ENCODE measurements at regions not wholly inside any gene's neighbourhood (a gene's known extent, or its start where the extent isn't known, plus 50 kb on each side); places are given as distances from the start of the nearest gene placed in this dataset.

GRCh38 chr13:90403330-90404082, 944.0 kb upstream of the MIR17HG start:
- no peak for DNase-seq (ENCODE audit: low spot score)

DNA sequence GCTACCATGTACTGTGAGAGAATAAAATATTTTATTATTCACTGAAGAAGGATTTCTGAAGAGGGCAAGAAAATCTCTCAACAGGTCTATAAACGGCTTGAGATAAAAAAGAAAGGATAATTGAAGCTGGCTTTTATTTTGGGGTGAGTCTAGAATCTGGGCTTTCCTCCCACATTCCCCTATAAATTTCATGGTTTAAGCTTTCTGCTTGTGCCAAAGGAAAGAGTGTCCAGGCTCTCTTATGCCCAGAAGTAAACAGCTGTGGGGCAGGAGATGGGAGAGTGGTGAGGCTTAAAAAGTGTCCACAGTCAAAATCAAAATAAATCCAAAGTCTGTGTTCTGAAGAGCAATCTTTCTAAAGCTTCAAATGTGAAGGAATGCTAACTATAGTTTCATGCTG, 942.2 kb upstream of the MIR17HG start:
- no peak for DNase-seq (ENCODE audit: low spot score)

DNA sequence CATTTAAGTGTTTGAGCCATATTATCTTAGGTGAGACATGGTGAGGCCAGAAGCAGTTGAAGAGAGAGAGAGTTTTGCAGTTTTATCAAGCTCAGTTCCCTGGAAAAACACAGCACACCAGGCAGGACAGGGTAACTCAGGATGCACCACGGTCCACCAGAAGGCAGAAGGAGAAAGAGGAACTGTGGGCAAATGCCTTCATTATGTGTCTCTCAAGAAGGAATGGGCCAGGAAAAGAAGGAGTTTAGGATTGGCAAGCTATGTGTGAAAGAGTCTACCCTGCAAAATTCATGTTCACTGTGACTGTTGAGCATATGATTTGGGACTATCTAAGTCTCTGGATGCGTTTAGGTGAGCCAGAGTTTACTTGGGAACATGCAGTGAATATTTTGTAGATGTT, 934.5 kb upstream of the MIR17HG start:
- no peak for DNase-seq (ENCODE audit: low spot score)

GRCh38 chr13:90413548-90413947, 933.9 kb upstream of the MIR17HG start:
- no peak for DNase-seq (ENCODE audit: low spot score)

DNA sequence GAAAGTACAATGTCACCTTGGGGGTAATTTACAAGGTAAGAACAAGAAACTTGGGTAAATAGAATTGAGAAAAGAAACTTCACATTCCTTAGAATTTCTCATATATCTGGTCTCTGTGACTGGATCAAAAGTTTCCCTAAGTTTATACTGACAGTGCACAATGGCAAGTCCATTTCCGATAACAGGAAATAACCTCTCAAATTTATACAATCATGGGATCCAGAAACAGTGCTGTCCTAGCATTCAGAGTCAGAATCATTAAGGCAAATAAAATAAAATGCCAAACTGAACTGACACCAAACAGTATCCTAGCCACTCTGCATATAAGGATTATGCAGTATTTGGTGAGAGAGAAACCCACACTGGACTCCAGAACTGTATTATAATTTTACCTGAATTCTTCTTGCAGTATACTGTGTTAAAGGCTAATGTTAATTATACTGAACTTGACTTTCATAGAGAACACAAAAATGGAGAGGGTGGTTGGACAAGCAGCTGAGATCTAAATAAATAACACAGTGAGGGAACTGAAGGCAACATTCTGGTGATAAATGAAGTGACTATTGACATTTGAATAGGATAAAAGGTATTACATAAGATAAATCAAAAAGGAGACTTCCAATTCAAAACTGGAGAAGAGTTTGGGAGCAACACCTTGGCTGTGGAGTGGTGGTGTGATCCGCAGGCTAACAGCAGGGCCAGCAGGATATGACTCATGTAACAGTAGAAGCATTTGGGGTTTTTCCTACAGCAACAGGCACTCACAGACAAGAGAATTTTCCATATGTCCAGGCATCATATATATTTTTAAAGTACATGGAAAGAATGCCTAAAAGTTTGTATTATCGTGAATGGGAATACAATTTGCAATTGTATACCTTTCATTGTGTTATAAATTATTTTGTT, 932.5 kb upstream of the MIR17HG start:
- no peak for DNase-seq (ENCODE audit: low spot score)

DNA sequence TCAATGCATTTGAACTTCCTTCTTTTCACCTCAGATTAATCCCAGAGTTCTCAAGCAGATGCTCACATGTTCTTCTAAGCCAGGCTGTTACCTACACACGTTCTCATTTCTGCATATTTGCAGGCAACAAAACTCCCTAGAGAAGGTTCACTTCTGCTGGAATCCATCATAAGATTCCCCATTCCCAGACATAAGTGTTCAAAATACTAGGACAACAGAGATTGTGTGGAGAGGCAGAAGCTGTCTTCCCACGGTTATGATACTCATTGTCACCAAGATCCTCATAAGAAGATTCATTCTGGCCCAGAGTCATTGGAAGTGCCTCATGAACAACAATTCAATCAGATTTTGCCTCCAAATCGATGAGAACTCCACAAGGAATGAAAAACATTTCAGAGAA, 931.6 kb upstream of the MIR17HG start:
- no peak for DNase-seq (ENCODE audit: low spot score)

DNA sequence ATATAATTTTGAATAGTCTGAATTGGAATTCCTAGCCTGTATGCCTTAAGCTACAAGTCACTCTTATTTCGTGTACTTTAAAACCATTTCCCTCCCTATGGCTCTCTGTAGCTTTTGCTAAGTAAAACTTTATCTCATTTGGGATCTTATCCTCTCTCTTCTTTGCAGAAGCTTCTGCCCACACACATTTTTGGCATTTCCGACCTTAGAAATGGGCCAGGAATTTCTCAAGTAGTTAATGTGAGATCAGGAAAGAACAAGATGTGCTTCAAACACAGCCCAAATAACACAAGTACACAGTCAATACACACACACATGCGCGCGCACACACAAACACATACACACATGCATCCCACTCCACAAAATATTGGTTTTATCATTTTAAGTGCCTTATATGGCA, 931.0 kb upstream of the MIR17HG start:
- DNase-seq (ENCODE audit: low spot score), result no peak

DNA sequence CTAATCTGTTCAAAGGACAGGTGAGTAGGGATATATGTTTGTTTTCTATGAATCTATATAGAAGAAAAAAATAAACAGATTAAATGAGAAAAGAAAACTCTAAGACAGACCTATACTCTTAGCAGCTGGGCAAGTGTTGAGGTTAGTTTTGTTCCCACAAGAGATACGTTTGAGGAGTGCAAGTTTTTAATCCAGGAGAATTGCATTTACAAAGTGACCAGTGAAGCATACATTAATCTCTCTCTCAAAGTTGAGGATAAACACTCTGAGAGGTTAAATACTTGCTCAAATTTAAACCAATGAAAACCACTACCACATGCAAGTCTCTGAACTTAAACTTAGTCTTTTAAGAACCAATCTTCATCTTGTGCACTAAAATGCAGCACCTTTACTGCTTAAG, 930.5 kb upstream of the MIR17HG start:
- DNase-seq (ENCODE audit: low spot score), result no peak

GRCh38 chr13:90420683-90421082, 926.8 kb upstream of the MIR17HG start:
- DNase-seq (ENCODE audit: low spot score), result no peak

DNA sequence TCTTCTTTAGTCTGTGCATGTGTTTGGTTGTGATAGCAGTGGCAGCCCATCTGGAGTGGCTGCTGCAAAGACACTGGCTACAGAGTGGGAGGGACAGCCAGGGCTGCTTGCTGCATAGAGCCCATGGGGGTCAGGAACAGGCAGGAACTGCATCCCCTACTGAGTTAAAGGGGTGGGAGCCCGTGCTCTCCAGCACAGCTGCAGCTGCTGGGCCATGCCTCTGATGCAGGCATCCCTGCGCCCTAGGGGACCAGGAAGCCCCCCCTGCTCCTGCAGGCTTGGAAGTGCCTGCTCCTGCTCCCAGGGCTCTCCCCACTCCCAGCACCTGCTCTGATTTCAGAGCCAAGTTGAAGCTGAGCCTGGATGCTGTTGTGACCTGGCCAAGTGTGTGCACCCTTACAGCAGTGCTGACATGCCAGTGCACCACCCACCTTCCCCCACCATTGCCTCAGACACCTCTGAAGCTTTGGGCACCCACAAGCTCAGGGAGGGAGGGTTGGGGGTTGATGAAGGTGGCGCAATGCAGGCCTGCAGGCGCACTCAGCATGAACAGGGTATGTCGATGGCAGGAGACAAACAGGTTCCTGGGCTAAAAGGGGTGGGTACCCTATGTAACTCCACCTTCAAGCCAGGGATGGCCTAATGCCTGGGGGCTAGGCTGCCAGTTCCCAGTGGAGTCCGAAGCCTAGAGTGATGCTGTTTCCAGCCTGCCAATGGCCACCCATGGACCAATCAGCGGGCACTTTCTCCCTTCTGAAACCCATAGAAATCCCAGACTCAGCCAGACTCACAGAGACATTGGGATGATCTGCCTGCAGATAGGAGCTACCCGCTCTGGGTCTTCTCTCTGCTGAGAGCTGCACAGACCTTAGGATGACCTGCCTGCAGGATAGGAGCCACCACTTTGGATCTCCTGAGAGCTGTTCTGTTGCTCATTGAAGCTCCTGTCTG, 919.9 kb upstream of the MIR17HG start:
- no peak for DNase-seq (ENCODE audit: low spot score)

GRCh38 chr13:90428522-90429210, 918.8 kb upstream of the MIR17HG start:
- DNase-seq (ENCODE audit: low spot score), result no peak

DNA sequence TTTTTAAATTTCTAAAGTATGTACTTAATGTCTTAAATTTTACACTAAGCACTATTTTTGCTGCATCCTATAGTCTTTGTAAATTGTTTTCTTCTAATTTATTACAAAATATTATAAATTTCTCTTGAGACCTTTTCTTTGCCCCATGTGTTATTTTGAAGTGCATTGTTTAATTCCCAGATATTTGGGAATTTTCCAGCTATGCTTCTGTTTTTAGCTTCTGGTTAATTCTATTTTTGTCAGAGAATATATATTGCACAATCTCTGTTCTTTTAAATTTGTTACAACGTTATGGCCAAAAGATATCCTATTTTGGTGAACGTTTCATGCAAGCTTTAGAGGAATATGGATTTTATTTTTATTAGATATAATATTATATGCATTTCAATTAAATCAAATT, 917.4 kb upstream of the MIR17HG start:
- DNase-seq (ENCODE audit: low spot score), result no peak

DNA sequence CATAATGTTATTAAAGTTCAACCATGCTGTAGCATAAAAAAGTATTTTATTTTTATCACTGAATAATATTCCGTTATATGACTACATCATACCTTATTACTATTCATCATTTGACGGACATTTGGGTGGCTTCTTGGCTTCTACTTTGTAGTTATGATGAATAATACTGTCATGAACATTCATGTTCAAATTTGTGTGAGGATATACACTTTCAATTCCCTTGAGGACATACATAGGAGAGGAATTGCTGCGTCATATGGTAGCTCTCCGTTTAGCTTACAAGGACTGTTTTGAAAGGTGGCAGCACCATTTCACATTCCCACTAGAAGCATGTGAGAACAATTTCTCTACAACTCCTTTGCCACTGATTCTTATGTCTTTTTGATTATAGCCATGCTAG, 910.8 kb upstream of the MIR17HG start:
- DNase-seq (ENCODE audit: low spot score), result no peak

DNA sequence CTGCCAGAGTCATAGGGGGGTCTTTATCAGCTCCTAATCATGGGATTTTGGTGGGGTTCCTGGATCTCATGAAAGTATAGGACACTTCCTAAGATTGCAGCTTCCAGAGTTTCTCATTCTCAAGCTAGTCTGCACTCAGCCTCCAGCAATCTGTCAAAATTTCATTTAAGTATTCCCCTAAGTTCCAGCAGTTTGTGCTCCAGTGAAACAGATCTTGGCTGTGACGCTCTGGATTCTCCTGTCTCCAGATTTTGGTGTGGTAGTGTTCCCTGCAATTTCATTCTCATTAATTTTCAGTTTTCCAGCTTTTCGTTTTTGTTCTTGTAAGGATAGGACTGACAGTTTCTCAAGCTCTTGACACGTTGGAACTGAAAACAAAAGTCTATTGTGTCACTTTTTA, 908.9 kb upstream of the MIR17HG start:
- no peak for DNase-seq (ENCODE audit: low spot score)

- DNase-seq (ENCODE audit: low spot score), result no peak
Observed at GRCh38 chr13:90443268-90443667, 904.2 kb upstream of the MIR17HG start.

- DNase-seq (ENCODE audit: low spot score), result no peak
Observed at GRCh38 chr13:90444232-90444631, 903.3 kb upstream of the MIR17HG start.

DNA sequence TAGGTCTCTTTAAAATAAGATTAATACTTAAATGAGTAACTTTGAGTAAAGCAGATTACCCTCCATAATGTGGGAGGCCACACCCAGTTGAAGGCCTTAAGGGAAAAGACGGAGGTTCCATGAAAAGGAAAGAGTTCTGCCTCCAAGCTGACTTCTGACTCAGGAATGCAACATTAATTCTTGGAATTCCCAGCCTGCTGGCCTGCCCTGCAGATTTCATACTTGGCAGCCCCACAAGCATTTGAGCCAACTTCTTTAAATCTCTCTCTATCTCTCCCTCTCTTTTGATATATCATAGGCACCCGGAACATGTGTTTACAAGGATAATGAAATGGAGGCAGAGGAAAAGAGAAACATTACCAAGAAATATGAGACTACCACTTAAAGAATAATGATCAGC, 902.3 kb upstream of the MIR17HG start:
- no peak for DNase-seq (ENCODE audit: low spot score)

GRCh38 chr13:90447034-90447733, 900.3 kb upstream of the MIR17HG start:
- DNase-seq (ENCODE audit: low spot score), result no peak

GRCh38 chr13:90447734-90448101, 899.8 kb upstream of the MIR17HG start:
- DNase-seq (ENCODE audit: low spot score), result no peak

DNA sequence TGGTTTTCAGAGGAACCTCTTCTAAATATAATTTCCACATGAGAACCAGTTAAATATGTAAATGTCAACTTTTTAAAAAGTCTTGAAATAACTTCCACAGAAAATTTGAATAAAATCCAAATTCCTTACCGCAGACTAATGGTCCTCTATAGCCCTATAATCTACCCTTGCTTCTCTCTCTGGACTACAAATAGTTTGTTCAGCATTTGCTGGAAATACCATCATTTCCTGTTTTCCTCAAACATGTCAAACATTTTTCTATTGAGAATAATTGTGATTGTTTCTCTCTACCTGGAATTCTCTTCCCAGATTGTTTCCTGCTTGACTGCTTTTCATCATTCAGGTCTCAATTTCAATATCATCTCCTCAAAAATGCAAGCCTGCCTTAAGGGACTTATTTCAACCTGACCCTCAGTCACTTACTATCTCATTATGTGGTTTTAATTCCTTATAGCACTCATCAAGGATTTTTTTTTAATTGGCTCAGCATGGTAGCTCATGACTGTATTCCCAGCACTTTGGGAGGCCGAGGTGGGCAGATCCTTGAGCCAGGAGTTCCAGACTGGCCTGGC, 898.9 kb upstream of the MIR17HG start:
- no peak for DNase-seq (ENCODE audit: low spot score)

- DNase-seq (ENCODE audit: low spot score), result no peak
Observed at GRCh38 chr13:90453342-90453741, 894.1 kb upstream of the MIR17HG start.

Measured in CD4-positive, alpha-beta T cell treated with Interleukin-15 for 4 hours (primary cell).